GM10266 (cell line): ENCODE measurements at regions not wholly inside any gene's neighbourhood (a gene's known extent, or its start where the extent isn't known, plus 50 kb on each side); places are given as distances from the start of the nearest gene placed in this dataset.
"Not testable (repeated sequence)": the region's sequence is repeated elsewhere in the genome, so short reads cannot be mapped to it uniquely, and the experiment has no call there.

Experiments
- DNase-seq: peaks from one replicate; pipeline ENCODE4 v3.0.0; 2012; ENCODE audit errors: extremely low spot score
- TF ChIP-seq, protein P1 (sequence below): IDR thresholded peaks from 2 replicates; pipeline ENCODE4 v1.5.1; 2012; ENCODE audit warnings: mild to moderate bottlenecking, low read depth; ENCODE audit not compliant: control insufficient read depth, insufficient read depth; ENCODE audit errors: missing control alignments

- no peak for DNase-seq
- TF ChIP-seq, protein P1, sequence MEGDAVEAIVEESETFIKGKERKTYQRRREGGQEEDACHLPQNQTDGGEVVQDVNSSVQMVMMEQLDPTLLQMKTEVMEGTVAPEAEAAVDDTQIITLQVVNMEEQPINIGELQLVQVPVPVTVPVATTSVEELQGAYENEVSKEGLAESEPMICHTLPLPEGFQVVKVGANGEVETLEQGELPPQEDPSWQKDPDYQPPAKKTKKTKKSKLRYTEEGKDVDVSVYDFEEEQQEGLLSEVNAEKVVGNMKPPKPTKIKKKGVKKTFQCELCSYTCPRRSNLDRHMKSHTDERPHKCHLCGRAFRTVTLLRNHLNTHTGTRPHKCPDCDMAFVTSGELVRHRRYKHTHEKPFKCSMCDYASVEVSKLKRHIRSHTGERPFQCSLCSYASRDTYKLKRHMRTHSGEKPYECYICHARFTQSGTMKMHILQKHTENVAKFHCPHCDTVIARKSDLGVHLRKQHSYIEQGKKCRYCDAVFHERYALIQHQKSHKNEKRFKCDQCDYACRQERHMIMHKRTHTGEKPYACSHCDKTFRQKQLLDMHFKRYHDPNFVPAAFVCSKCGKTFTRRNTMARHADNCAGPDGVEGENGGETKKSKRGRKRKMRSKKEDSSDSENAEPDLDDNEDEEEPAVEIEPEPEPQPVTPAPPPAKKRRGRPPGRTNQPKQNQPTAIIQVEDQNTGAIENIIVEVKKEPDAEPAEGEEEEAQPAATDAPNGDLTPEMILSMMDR: no peak
These were observed 1337.9 kb upstream of the CHAC2 start for GRCh38 chr2:52429740-52430139.

GRCh38 chr2:52429171-52429570 is 1338.4 kb upstream of the CHAC2 start:
- TF ChIP-seq, protein P1: no peak
- DNase-seq: no peak

GRCh38 chr2:52428224-52428623 is 1339.4 kb upstream of the CHAC2 start:
- no peak for DNase-seq
- TF ChIP-seq, protein P1: no peak

- DNase-seq: no peak
- TF ChIP-seq, protein P1: no peak
These were observed 1343.9 kb upstream of the CHAC2 start for GRCh38 chr2:52423655-52424054.

DNA sequence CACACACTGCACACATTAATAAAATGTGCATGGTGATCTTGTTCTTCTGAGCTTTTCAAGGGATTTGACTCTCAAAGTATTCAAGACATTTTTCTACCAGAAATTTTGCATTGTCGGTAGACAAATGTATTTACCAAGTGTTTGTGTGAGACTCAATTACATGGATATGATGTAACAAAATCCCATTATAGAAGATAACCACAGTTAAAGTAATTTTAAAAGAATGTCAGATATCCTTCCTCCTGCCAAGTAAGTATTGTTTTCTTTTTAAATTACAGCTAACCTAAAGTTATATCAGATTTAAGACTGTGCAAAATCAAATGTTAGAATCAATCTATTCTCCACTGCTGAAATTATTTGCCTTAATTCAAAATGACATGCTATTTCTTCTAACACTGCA is 1344.5 kb upstream of the CHAC2 start:
- TF ChIP-seq, protein P1: no peak
- no peak for DNase-seq

DNA sequence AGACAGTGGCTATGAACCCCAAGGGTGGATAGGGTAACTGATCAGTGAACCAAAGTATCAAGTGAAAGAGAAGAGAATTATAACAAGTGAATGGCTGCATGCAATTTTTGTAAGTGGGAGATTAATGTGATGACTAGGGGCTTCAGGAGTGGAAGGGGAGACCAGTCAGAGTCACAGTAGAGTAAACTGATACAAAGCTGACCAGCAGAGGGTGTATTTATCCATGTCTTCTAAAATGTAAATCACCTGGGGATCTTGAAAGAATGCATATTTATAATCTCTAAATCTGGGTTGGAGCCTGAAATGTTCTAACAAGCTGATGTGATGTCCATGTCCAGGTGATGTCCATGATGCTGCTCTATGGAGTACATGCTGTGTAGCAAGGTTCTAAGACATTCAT is 1351.3 kb upstream of the CHAC2 start:
- TF ChIP-seq, protein P1: no peak
- DNase-seq: no peak

DNA sequence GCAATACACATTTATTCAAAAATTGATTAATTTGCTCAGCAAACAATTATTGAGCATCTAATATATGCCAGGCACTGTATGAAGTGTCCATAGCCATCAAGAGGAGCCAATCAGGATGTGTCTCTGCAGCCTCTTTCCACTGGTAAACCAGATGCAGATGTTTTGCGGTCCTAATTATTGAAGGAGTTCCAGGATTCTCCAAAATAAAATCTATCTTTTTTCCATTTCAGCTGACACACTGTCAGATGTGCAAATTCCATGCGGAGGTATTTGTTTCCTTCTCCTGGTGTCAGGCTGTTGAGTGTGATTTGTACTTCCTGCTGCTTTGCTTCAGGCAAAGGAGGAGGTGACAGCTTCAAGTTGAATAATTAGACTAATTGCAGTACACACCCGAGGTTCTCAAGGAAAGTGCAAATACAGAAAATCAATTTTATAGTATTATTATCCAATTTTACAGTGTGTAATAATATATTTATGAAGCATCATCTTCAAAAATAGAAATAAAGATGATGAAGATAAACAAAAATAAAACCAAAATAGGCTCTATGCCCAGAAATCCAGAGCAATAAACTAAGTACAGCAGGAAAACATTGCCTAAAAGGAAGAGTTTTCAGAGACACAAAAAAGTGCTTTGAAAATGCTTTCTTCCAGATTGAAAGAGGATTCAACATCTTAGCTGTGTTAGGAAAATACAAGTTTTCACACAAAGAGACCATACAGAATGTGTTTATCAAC is 1352.9 kb upstream of the CHAC2 start:
- DNase-seq: no peak
- TF ChIP-seq, protein P1: no peak

DNA sequence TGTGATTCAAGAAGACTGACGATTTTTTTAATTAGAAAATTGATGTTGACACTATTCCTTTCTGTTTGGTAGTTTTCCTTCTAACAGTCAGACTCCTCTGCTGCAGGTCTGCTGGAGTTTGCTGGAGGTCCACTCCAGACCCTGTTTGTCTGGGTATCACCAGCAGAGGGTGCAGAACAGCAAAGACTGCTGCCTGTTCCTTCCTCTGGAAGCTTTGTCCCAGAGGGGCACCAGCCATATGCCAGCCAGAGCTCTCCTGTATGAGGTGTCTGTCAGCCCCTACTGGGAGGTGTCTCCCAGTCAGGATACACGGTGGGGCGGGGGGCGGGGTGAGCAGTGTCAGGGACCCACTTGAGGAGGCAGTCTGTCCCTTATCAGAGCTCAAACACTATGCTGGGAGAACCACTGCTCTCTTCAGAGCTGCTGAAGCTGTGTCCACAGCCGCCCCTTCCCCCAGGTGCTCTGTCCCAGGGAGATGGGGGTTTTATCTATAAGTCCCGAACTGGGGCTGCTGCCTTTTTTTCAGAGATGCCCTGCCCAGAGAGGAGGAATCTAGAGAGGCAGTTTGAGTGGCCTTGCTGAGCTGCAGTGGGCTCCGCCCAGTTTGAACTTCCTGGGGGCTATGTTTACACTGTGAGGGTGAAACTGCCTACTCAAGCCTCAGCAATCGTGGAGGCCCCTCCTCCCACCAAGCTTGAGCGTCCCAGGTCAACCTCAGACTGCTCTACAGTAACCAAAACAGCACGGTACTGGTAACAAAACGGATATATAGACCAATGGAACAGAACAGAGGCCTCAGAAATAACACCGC is 1358.1 kb upstream of the CHAC2 start:
- DNase-seq: not testable (repeated sequence)
